Activated CD8-positive, alpha-beta memory T cell treated with anti-CD3 and anti-CD28 coated beads, Interleukin-2, amount 50 U/mL, for 48 hours (primary cell): ENCODE measurements at regions not wholly inside any gene's neighbourhood (a gene's known extent, or its start where the extent isn't known, plus 50 kb on each side); places are given as distances from the start of the nearest gene placed in this dataset.
"Not testable (repeated sequence)": the region's sequence is repeated elsewhere in the genome, so short reads cannot be mapped to it uniquely, and the experiment has no call there.

Source experiments
- DNase-seq: peaks from one replicate; pipeline ENCODE4 v3.0.0-alpha.2; 2020

DNA sequence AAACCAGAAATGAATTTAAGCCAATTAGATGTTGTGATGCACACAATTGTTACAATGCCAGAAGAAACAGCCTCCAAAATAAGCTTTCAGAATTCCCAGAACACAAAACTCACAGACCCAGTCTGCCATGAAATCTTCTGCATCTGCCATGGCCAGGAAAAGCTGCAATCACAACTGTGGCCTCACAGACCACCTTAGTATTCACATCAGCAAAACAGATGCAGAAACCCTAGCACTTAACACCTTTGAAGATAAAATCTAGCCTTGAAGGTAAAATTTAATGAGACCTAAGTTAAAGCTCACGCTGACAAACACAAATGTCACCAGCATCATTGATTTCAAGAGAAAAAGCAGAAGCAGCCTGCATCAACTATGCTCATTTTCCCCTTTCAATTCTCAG is 566.8 kb upstream of the TMPRSS15 start:
- no peak for DNase-seq

DNA sequence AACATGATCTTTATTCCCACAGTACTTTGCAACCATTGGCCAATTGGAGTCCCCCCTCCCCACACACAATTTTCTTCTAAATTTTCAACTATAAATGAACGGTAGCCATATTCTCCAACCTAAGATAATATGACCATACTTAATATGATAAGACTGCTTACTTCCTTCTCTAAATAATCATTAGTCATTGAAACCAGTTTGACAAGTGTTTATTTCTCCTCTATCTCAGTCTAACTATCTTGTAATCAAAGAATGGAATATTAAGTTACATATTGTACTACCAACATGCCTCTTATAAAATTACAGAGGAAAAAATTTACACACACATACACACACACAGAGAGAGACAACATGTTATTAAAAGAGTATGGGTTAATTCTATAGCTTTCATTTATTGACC is 567.4 kb upstream of the TMPRSS15 start:
- DNase-seq = no peak

DNA sequence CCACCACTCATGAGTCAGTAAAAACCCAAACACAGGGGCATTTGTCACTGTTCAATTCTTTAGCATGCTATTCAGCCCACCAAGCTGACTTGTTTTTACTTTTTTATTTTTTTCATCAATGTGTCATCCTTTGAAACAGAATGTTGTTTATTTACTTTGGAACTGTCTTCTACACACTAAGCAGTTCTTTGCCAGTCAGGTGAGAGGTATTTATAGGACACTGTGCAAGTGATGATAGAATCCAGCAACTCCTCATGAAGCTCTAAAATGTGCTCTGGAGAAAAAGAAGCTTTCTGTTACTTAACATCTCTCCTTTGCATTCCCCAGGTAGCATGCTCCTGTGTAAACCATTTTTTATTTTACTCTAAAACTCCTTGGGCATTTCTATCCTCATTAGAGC is 582.0 kb upstream of the TMPRSS15 start:
- DNase-seq = no peak

DNA sequence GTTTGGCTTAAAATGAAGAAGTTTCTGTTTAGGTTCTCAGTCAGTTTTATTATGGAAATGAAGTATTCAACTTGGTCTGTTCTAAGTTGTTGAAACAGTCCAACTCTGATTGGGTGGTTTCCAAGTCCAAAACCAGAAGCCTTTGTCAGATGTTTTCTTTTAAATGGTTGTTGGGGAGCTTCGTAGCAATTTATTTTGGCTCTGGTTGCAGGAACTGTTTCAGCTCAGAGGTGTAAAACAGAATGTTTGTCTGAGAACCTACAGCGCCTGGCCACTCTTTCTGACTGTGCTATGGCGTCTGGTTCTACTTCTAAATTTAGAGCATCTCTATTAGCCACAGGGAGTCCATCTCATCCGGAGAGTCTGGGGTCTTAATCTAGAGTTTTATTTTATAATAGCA is 582.6 kb upstream of the TMPRSS15 start:
- DNase-seq = no peak

DNA sequence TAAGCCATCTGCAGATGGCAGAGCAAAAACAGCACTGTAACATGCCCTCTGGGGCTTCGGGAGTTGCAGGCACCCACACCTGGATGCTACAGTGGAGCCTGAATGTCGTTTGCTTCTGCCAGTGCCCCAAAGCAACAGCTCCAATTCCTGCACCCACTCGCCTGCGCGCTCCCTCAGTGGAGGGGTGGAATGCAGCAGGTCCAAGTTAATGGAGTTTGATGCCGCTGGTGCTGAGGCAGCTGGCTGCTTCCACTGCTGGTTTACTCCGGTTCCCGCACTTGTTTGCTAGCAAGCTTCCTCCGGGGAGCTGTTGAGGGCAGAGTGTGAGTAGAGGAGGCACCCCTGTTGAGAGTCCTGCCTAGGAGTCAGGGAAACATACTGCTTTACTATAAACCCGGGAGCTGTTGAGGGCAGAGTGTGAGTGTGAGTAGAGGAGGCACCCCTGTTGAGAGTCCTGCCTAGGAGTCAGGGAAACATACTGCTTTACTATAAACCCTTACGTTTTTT is 584.0 kb upstream of the TMPRSS15 start:
- no peak for DNase-seq

DNA sequence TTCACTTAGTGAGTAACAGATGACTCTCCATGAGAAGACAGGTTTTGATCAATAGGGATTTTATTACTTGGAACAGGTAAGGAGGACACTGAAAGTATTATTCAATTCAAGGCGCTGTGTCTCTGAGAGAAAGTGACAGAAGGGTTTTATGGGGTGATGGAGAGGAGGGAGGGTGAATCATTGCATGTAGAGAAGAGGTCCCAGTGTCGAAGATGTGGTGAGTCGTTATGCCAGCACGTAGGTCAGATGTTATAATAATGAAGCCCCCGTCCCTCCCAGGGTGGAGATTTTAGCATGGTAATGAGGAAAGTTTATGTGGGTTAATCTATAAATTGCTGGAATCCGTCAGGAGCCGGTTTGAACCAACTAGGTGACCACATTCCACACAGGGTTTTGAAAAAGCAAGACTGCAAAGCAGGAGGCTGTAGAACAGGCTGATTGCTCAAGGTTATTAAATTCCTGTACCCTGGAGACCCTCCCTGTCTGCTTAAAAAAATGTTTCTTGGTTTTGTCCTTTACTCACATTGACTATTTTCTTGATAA is 586.4 kb upstream of the TMPRSS15 start:
- DNase-seq = no peak

DNA sequence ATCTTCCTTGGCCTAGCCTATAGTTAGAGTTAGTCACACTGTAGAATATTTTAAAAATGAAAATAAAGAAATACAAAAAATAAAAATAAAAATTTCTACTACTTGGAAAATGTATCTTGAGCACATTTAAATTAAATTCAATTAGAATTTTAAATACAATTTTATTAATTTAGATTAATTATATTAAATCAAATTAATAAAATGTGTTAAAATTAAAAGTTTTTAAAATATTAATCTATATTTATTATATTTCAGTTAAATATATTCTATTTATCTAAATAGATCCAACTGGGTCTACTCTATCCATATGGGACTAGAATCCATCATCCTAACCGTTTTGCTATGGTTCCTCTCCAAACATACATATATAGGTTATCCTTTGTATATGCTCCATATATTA is 588.3 kb upstream of the TMPRSS15 start:
- DNase-seq = no peak

DNA sequence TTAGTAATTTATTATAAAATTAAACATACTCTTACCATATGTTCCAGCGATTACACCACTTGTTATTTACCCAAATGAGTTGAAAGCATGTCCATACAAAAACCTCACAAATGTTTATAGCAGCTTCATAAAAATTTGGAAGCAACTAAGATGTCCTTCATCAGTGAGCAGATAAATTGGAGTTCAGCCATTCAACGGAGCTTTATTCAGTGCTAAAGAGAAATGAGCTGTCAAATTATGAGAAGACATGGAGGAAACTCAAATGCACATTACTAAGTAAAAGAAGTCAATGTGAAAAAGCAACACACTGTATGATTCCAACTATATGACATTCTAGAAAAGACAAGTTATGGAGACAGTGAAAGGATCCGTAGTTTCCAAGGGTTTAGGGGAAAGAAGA is 606.7 kb upstream of the TMPRSS15 start:
- no peak for DNase-seq

DNA sequence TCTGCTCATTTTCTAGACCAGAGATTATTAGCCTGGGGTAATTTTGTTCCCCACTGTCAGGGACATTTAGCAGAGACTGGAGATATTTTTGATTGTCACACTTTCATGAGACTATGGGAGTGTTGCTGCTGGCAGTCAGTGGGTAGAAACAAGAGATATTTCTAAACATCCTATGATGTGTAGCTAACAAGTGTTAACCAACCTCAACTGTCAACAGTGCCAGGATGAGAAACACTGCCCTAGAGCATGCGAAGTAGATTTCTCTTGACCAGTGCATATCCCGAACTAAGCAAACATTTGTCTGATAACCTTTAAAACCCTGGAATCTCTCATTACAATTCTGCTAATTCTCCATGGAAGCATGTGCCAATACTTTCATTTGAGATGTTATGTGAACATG is 607.4 kb upstream of the TMPRSS15 start:
- no peak for DNase-seq

DNA sequence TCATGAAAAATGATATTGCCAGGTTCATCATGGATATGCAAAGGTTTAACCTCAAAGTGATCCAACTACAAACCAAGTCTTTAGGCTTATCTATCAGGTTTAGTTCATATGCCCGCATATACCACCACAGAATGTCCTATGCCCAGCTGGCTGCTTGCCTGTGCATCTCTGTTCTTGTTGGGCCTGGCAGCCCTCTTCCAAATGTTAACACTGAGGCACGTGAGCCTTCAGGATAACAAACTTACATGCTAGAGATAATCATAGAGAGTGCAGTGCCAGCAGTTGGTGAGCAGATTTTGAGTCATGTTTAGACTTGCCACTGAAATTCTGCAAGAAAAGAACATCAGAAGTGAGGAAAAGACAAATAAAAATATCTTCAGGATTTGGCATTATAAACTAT is 607.9 kb upstream of the TMPRSS15 start:
- no peak for DNase-seq

DNA sequence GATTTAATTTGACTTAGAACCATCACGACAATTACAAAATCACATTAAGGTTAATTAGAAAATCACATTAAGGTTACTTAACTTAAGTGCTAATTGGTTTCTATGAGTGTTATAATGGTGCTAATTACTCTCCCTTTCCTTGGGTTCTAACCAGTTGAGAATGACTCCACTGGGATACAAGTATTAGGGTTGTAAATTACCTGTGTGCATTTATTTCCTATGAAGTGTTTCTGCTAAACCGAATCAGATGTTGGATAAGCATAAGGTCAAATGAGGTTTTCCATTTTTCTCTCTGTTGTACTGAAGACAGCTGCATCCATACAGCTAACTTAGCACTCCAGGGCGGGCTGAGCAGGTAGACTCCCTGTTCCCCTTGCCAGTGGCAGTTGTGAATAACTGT is 610.3 kb upstream of the TMPRSS15 start:
- DNase-seq = no peak

DNA sequence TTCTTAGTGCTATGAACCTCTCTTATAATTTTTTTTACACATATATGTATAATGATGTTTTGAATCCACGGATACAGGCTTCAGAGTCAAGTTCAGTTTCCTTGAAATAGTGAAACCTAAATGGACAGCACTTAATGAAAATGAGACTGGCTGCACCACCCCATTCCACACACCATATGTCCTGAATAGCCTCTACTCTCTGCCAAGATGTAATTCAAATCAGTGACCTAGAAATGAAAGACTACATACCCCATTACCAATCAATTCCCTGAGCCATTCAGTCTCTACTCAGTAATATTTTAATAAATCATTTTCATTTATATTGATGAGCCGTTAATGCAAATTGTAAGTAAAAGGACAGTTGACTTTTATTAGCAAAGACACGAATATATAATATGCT is 614.9 kb upstream of the TMPRSS15 start:
- DNase-seq = no peak

DNA sequence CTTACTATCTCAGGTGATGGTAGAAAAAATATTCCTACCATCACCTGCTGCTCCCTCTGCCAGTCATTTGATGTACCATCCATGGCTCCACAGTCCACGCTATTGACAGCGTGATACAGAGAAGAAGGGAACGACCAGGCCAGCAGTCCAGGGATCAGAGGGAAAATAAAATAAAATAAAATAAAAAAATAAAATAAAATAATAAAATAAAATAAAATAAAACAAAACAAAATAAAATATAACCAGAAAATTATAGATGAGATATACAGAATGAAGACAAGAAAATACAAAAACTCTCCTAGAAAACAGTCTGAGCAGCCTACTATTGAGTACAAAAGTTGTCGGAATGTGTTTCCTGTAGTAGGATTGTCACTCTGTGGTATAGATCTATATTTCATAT is 619.4 kb upstream of the TMPRSS15 start:
- no peak for DNase-seq

DNA sequence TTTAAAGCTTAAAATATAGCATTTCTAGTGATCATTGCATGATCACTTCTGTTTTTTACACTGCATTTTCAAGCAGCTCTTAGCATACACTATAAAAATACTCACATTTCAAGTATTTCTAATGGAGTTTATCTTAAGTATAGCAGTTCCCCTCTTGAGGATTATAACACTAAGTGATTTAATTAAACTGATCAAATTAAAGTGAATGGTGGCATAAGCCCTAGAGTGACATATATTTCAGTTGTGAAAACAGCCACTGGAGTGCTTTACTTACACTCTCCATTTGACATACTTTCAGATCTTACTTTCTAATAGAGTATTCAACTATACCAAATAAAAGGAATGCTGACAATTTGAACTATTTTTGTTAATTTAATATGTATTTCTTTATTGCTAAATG is 623.3 kb upstream of the TMPRSS15 start:
- no peak for DNase-seq

DNA sequence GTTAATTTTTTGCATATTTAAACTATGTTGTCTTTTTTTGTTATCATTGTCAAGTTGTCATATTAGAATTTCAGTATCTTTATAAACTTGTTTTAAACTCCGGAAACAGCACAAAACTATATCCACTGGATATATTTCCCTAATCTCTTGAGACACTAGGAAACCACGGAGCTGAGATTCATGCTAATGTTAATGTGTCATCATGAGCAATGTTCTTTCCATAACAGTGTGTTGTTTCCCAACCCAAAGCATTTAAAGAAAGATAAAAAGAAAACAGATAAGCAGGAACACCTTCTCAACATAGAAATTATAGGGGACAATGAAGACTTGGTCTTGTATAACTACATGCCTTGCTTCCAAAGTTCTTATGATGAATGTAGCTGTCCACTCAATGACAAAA is 626.2 kb upstream of the TMPRSS15 start:
- DNase-seq = no peak

DNA sequence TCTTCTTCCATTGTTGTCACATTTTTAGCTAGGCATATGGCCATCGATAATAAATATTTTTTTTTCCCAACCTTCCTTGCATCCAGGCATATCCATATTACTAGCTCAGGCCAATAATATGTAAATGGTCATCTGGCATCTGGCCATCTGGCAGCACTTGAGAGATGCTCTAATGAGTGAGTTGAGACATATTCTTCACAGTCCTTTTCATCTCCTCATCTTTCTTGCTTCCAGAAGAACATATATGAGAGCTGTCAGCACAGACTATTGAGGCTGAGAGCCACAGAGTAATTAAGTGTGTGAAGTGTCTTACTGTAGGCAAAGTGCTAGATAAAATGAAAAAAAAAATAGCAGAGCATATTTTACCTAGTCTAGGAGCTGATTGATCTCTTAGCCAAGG is 628.4 kb upstream of the TMPRSS15 start:
- no peak for DNase-seq

DNA sequence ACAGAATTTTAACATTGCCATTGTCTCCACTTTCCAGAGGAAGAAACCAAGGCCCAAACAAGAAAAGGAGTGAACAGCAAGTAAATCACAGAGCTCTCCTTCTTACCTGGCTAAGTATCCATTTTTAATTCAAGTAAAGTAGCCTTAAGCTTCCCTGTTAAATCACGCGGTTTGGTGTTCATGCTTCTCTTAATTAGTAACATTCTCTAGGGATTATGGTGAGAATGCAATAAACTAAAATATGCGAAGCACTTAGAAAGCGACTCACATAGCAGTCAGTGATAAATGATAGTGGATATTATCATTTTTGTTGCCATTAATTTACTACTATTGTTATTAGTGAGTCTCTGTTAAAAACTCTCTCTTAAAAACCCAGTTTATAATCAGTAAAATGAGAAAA is 630.5 kb upstream of the TMPRSS15 start:
- DNase-seq = no peak

DNA sequence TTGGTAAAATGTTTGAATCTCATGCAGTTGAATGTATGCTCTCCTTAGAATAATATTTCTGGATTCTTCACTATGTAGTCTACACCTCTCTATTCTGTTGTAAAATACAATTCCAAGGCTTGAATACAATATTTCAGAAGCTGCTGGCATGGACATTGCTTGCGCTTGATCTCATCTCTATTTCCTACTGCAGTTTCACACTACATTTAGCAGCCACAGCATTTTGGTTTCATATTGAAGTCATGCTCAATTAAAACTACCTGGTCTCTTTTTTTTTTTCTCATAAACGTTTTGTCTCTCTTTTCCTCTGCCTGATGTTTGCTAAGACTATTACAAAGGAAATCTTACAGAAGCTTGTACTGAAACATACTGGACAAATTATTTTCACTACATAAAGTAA is 631.0 kb upstream of the TMPRSS15 start:
- no peak for DNase-seq

DNA sequence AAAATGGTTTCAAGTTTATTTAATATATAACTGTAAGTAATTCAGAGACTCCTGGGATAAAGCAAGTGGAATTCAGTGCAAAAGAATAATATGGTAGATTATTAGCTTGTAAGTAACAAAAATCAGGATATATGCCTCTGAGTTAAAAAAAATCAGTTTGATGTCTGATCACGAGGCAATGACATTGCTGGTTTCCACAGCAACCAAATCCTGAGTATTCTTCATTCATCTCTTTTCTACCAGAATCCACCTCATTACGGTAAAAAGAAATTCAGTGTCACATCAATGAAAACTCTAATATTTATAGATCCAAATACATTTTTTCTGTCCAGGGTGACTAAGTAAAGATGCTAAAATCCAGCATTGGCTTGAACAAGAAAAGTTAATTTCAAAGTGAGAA is 642.3 kb upstream of the TMPRSS15 start:
- no peak for DNase-seq

DNA sequence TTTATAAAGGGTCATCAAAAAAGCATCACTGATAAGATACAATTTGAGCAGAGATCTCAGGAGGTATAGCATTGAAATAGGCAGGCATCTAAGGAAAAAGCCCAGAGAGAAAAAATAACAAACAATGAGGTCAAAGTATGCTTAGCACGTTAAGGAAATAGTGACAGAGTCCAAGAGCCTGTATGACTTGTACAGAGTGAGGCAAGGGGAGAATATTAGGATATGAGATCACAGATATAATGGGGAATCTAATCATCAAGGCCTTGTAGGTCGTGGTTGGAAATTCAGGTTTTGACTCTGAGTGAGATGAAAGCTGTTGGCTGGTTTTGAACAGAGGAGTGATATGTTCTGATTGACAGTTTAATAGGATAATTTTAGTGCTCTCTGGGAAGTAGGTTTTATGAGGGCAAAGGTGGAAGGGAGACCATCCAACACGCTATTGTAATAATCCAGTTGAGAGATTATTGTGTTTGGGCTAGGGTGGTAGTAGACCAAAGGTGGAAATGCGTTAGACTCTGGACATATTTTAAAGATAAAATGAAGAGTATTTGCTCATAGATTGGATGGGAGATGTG is 644.6 kb upstream of the TMPRSS15 start:
- no peak for DNase-seq

DNA sequence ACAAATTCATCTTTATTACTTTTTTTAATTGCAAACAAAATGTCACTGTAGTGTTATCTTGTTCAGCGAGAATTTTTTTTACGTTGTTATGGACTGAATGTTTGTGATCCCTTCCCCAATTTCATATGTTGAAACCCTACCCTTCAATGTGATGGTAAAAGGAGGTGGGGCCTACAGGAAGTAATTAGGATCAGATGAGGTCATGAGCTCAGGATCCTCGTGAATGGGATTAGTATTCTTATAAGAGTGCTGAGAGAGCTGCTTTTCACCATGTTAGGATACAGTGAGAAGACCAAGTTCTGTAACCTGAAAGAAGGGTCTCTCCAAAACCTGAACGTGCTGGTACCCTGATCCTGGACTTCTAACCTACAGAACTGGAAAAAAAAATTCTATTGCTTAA is 646.0 kb upstream of the TMPRSS15 start:
- no peak for DNase-seq

DNA sequence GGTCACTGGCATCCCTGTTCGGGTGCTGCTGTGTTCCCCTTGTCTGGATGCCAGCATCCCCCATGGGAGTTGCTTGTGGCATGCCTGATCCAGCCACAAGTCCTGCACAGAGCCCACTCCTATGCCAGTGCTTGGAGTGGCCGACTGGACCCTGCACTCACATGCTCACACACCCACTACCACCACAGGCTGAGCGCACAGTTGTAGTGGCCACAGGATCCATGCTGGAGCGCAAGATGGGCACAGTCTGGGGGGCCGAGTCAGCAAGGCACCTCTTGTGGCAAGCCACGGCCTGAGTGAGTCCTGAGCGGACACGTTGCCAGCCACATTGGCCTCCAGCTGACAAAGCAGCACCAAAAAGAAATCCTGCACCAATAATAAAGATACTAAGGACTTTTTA is 661.6 kb upstream of the TMPRSS15 start:
- no peak for DNase-seq

DNA sequence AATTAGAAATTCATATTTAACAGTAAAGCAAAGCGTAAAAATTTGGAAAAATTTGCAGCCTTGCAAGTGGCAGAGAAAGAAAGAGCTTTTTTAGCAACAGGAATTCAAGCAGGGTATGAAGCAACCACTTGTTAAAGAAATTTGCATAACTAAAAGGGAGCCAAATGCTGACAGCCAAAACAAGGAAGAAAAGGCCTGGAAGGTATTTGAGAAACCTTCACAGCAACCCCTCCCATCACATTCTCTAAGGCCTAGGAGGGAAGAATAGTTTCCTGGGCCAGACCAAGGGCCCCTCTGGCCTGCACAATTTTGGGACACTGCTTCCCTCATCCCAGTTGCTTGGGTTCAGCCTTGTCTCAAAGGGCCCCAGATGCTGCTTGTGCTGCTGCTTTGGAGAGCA is 672.4 kb upstream of the TMPRSS15 start:
- DNase-seq = no peak

DNA sequence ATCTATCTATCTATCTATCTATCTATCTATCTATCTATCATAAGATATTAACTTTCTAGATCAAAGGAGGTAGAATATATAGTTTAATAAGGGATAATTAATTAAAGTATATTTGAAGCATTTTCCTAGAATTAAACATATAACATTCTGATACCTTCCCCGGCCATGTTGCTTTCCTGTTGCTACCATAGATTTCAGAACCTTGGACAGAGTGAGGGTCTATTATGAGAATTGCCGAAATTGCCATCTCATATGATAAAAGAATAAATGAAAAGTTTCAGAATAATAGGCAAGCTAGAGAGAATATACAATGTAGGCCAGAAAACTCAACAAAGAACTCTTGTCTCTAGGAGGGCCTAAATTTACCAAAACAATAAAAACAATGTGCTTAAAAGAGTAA is 706.1 kb upstream of the TMPRSS15 start:
- no peak for DNase-seq

DNA sequence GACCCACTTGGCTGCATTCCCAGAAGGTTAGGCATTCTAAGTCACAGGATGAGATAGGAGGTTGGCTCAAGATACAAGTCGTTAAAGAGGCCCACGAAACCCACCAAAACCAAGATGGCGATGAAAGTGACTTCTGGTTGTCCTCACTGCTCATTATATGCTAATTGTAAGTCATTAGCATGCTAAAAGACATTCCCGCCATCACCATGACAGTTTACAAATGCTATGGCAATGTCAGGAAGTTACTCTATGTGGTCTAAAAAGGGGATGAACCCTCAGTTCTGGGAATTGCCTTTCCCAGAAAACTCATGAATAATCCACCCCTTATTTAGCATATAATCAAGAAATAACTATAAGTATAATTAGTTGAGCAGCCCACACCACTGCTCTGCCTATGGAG is 715.7 kb upstream of the TMPRSS15 start:
- DNase-seq = not testable (repeated sequence)

DNA sequence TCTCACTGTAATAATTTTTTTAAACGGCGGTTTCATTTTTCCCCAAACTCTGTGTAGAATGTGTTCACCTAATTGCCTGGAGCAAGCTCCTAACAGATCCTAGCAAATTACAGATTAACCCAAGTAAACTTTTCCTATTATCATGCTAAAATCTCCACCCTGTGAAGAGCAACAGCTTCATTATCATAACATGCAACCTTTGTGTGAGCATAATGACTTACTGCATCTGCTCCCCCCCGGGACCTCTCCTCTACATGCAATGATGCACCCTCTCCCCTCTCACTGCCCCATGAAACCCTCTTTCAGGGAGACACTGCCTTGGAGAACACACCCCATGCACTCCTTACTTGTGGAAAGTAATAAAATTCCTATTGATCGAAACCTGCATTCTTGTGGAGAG is 717.0 kb upstream of the TMPRSS15 start:
- DNase-seq = no peak
